GDM1 (cell line): ENCODE measurements at regions not wholly inside any gene's neighbourhood (a gene's known extent, or its start where the extent isn't known, plus 50 kb on each side); places are given as distances from the start of the nearest gene placed in this dataset.
"Not testable (repeated sequence)": the region's sequence is repeated elsewhere in the genome, so short reads cannot be mapped to it uniquely, and the experiment has no call there.

ENCODE experiments used
- DNase-seq: peaks from one replicate; lab custom pipeline; 2025; lab: John Stamatoyannopoulos, UW

DNA sequence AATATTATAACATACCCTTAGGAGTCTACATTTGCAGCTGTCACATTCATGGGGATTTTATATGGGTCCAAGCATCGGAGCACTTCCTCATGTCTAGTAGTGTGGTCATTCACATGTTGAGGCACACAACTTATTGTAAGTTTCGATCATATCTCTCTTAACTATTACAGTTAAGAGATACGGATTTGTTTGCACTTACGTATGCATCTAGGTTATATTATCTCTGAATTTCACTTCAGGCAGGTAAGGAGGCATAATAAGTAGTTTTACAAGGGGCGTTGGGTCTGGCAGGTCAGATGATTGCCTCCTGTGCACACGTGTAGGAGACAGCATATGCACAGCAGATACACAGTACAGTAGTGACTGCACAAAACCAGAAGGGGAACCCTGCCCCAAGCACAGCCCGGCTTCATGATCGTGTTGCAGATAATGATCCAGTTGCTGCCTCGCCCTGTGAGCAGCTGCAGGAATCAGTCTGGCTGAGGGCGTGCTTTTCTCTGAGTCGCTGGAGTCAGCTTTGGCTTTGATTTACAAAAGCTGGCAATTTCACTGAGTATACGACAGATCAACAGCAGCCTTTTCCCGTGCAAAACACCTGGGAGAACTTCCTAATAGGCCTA lies 302.9 kb upstream of the GATB start:
- DNase-seq, result no peak

DNA sequence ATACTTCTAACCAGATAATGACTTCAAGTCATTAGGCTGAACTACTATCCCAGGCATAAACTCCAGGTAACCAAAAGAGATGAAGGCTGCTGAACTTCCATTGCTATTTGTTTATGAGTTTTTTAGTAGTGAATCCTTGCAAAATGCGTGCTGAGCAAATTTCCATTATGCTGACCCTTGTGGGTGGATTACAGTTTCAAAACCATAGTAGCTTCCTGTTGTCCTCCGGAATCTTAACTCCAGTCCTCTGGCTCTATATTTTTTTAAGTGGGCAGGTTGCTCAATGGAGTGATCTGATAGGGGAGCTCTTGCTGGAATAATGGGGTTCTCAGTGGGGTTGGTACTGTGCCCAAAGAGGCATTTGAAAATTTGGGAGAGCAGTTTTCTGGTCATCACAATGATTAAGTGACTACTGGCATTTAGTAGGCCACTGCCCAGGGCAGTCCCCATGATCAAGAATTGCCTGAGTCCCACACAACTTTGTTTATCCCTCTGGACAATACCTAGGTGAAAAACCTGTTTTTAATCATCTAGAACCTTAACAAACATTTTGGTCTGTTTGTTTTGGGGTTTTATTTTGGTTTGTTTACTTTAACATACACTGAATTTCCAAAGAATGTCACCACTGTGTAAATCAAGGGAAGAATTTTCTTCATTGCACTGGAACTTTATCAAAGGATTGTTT lies 302.3 kb upstream of the GATB start:
- no peak for DNase-seq

DNA sequence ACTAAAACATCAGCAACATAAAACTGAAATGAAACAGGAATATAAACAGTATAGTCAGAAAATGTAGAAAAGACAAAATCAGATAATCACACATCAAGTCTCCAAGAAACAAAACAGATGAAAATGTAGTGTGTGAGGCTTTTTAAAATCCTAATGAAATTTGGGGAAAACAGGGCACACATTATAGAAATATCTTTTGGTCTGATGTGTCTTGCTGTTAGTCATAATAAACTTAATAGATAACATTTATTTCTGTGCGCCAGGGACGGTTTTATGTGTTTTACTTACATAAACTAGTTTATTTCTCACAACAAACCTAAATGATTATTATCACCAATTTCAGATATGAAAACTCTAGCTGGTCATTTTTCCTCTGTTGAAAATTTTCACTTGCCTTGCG lies 293.9 kb upstream of the GATB start:
- no peak for DNase-seq

DNA sequence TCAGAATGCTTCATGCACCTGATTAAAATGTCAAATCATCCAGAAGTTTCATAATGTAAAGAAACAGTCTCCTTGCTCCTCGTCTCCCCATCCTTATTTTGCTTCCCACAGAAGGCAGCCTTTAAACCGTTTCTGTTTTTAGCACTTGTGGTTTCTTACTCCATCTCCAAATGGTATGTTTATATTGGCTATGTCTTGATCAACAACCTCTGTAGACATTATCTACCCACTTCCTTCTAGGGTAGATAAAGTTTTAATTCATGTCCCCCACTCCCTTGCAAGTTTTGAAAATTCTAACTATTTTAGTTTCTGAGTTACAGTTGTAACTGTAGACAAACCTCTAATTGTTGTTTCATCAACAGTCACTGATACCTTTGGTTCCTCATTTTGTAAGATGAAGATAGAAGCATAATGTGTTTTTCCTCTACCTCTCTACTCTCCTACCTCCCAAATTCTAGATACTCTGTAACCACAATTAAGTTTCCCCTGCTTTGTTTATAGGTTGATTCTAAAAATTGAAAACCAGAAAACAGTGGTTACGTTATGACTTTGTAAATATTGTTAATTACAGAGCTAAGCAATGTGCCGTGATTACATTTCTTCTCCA lies 291.7 kb upstream of the GATB start:
- DNase-seq, result no peak

DNA sequence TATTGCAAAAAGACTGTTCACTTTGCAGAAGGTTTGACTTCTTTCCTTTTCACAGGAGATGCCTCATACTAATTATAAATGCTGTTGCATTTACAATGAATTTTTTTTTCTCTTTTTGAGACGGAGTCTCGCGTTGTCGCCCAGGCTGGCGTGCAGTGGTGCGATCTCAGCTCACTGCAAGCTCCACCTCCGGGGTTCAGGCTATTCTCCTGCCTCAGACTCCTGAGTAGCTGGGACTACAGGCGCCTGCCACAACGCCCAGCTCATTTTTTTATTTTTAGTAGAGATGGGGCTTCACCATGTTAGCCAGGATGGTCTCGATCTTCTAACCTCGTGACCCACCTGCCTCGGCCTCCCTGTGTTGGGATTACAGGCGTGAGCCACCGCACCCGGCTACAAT lies 290.5 kb upstream of the GATB start:
- DNase-seq, result not testable (repeated sequence)

DNA sequence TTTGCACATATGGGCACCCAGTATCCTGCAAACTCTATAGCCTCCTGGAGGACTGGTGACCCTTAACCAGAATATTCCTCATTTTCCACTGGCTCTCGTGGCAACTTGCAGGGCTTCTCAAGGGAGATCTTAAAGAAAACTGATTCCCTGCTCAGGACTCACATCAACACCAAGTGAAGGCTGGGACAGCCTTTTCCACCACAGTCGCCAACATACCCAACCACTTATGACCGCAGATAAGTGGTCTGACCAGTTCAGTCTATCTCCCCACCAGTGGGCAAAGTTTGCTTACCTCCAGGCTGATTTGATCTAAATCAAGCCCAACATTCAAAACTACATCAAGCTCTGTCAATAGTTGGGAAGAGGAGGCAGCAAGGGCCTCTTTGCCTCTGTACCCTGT lies 289.3 kb upstream of the GATB start:
- no peak for DNase-seq

DNA sequence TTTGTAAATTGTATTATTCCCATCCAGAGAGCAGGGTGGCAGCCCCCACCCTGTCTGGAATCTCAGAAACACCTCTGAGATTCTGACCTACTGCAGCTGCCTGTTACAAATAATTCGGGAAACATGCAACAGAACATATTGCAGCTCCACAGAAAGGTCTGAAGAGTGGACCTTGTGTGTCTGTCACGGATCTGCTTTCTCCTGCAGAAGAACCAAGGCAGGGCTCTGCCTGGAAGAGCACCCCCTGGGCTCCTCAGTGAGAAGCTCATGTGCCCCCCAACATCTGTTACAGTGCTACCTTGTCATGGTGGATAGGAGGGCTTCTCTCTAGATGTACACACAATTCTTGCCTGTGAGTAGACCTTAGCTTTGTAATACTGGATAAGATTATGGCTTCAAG lies 286.6 kb upstream of the GATB start:
- no peak for DNase-seq

DNA sequence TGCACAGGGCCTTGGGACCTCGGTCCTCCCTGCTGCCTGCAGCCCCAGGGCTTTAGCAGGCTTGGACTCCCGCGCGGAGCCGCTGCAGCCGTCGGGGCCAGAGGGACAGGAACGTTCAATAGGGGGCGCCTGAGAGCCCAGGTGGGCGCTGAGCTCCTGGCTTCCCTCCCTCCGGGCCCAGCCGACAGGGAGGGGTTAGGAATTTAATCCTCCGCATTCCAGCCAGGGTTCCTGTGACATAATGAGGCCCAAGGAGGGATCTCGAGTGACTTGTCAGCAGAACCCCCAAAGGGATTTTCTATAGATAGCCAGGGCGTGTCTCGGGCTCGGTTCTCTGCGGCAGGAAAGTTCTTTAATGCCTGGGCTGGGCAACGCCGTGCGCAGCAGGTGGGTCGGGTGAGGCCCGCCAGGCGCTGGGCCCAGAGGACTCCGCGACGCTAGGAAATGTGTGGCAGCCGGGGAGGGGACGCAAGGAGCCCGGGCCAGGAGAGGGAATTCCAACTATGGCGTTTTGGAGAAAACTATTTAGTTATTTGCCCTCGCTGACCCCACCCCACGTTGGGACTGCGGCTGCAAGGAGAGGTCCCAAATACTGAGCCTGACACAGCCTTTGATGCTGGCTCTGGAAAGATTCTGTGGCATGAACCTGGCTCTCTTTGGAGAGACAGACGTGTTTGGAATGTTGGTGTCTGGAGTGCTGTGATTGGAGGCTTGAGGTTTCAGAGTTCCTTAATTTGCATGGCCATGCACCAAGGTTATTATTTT lies 285.2 kb upstream of the GATB start:
- DNase-seq, result no peak

DNA sequence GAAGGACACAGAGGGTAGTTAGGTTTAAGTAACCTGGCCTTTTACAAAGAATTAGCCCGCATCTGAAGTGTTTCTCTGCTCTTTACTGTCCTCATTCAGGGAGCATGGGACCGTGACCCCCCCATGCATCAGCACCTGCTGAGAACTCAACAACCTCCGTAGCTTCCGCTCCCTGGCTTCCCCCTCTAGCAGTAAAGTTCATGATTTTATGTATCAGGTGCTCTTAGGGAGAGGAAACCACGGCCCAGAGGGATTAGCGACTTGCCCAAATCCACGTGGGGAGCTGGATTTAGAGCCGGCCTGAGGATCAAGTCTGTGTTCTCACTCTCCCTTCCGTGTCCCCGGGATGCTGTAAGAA lies 284.6 kb upstream of the GATB start:
- no peak for DNase-seq

DNA sequence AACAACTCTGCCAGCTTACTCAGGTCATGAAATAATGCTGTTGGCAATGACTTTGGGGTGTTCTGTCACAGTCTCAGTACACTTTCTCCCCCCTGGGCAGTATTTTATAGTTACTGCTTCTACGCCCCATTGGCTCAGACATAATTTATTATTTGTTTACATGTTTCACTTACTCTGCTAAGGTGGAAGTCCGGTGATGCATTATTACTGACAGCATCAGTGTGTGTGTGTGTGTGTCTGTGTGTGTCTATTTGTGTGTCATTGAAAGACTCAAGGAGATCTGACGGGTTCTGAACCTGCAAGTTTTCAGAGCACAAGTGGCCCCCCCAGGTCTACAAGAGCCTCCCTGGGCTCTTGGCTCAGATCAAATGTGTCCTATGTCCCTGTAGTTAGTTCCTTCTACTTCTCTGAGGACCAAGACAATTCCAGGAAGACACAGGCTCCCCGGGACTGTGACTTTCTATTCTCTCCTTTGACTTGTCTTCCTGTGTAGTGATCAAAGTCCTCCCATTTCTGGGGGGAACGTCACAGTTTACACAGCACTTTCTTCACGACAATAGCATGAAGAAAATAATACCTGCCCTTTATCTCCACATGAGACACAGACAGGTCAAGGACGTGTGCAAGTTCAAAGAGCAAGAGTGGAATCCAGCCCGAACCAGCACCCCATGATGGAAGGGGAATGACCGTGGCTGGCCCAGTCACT lies 283.7 kb upstream of the GATB start:
- DNase-seq, result no peak

DNA sequence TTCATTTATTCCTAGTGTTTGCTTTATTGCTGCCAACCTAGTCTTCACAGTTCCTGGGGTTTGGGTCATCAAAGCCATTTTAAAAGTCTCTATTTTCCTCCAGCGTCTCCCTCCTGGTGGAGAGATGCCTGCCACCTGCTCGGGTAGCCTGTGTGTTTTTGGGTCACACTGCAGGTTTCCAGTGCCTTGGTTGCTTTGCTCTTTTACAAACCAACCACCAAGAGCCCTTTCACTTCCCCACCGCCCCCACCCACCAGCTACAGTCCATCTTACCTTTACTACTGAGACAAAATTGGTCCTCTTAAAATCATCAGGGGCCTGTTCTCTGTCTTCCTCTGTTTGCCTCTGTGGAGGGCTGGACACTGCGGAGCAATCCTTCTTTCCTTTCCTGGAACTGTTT lies 280.5 kb upstream of the GATB start:
- DNase-seq, result no peak

DNA sequence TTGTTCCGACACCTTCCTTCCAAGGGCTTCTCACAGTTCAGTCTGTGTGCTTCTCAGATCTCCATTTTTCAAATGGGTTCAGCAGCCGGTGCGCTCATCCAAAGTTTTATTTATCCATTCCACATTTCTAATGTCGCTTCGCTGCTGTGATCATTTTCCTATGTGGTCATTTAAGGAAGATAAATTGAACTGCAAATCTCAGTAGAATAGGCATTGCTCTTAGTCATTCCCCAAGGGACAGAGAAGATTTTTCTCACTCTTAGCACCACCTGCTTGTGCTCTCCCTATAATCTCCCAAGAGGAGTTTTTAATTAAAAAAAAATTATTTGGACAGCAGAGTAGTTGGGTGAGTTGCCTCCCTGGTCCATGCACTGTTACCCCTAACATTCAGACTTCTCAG lies 278.9 kb upstream of the GATB start:
- DNase-seq, result no peak

DNA sequence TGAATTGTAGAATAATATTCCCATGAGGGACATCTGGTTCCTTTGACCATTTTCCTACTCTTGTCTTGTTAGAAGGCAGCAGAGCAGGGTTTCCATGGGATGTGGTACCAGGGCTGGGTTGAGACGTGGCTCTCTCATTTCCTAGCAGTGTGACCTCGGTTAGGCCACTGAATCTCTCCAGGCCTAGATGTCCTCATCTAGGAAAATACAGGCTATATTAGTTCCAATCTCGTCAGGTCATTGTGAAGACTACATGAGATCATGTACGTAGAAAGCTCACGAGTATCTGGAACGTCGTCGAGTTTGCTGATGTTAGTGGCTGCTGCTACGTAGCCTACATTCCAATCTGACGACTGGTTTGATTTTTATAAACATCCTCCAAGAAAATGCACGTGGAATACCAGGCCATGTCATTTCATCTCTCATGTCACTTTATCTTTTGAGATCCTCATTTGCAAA lies 278.2 kb upstream of the GATB start:
- DNase-seq, result no peak

DNA sequence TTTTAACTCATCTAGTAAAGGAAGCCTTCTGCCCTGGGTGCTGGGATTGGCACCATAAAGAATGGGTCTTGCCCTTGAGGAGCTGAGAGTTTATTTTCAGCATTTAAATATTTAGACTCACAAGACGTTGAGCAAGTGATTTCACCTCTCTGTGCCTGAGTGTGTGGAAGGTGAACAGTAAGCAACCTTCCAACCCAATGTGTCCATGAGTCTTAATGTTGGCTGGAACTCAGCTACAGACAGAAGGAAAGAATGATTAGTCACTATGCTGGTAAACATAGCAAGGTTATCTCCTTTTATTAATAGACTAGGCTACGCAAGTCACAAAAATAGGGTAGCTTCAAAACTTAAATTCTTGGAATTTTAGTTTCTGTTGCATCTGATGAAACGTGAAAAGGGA lies 277.4 kb upstream of the GATB start:
- no peak for DNase-seq

DNA sequence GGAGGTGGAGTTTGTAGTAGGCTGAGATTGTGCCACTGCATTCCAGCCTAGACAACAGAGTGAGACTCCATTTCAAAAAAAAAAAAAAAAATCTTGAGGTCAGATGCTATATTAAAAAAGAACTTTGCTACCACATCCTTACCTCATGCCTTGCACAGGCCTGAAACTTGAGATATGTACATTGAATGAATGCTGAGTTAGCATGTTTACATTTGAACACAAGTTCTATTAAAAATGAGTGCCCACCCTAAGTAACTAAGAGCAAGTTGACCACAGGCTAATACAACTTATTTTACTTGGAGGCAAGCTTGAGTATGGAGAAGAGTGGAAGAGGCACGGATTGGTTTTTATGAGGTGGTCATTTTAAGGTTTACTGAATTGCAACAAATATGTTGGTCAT lies 276.6 kb upstream of the GATB start:
- no peak for DNase-seq

DNA sequence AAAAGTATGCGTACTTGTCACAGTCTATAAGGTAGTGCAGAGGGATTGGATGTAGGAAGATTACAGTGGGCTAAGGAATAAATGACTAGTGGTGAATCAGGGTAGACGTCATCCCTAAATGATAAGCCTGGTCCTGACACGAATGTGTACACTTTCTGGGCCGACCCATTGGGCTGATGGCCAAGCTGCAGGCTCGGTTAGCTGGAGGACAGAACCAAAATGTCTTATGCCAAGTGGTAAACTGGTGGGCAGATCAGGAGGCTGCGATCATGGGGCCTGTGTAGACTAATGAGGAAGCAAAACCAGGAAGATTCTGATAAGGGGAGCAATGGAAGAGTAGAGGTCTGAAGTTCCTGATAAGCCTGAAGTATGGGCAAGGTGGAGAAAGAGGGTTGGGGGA lies 272.8 kb upstream of the GATB start:
- no peak for DNase-seq

DNA sequence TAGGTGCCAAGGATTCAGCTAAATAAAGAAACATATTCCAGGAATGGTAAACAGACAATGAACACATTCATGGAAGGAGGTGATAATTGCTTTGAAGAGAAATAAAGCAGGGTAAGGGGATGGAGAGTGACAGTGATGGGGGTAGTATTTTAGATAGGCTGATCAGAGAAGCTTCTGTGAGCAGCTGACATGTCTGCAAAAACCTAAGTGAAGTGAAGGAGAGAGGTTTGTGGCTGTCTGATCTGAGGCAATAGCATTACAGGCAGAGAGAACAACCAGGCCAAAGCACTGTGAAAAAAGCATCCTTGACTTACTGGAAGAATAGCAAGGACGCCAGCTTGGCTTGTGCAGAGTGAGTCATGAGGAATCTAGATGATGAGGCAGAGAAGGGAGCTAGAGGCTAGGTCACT lies 271.9 kb upstream of the GATB start:
- DNase-seq, result no peak

DNA sequence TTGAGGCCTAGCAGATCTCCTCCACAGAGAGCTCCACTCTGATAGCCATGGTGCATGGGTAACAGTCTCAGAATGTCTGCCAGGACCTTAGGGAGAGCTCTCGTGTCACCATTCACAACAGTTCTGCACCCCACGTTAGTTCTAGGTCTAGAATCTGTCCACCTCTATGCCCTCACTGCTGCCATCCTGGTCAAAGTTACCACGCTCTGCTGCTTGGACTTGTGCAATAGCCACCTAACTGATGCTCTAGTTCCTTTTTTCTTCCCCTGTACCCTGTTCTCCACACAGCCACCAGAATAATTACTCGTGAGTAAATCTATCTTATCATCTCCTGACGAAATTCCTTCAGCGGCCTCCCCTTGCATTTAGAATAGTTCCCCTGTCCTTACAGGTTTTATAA lies 268.8 kb upstream of the GATB start:
- DNase-seq, result no peak

DNA sequence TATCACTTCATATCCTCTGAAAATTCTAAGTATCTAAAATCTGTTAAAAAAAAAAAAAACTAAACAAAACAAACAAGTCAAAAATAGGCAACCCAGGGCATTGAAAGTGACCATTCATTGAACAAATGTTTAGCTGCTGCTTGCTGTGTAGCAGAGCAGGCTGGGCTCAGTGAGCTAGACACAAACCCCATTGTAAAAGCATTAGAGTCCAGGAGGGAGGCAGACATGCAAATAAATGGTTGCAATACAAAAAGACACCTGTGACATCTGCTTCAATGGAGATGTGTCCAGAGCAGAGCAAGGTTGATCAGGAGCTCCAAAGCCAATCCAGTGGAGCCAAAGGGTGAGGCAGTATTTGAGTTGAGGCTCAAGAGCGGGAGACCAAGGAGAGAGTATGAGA lies 267.3 kb upstream of the GATB start:
- DNase-seq, result no peak

DNA sequence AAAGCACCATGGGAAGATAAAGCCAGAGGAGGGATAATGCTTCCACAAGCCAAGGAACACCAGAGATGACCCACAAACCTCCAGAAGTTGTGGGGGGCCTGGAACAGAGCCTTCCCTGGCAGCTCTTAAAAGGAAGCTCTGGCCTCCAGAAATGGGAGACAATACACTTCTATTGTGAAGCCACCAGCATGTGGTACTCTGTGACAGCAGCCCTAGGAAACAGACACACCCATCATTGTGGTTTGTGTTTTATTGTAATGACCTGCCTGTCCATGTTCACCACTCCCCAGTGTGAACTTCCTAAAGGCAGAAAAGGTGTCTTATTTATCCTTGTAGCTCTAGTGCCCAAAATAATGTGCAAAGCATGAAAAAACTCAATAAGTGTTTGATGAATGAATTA lies 264.1 kb upstream of the GATB start:
- no peak for DNase-seq

DNA sequence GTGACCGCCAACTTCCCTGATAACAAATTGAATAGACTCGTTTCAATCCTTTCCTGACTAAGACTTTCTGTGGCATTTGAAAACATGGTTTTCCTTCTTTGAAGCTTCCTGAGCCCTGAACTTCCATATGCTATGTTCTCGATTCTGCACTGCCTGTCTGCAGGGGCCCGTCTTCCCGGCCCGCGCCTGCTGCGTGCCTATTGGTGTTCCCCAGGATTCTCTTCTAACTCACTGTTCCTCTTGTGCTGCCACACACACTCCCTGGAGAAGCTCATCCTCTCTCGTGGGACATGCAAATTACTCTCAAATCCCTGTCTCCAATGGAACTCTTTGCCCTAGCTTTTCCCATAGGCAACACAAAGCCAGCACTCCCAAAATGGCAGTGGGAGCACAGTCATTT lies 262.9 kb upstream of the GATB start:
- no peak for DNase-seq

DNA sequence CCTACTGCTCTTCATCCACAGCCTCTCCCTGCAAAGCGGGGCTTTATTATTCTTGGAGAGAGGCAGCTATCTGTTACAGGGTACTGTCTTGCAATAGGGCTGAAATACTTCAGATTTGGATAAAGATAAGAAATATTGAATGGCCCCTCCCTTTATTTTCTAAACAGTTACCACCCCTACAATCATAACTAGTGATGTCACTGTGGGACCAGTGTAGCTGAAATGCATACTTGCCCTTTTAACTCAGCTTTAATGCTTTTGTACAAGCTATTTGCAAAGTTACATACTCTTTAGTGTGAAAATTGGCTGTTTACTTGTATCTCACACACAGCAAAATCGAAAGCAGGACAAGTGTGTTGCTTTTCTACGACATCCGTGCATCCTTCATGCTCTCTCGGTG lies 261.7 kb upstream of the GATB start:
- no peak for DNase-seq
